ENCODE measurements at regions not wholly inside any gene's neighbourhood (a gene's known extent, or its start where the extent isn't known, plus 50 kb on each side); places are given as distances from the start of the nearest gene placed in this dataset.

DNA sequence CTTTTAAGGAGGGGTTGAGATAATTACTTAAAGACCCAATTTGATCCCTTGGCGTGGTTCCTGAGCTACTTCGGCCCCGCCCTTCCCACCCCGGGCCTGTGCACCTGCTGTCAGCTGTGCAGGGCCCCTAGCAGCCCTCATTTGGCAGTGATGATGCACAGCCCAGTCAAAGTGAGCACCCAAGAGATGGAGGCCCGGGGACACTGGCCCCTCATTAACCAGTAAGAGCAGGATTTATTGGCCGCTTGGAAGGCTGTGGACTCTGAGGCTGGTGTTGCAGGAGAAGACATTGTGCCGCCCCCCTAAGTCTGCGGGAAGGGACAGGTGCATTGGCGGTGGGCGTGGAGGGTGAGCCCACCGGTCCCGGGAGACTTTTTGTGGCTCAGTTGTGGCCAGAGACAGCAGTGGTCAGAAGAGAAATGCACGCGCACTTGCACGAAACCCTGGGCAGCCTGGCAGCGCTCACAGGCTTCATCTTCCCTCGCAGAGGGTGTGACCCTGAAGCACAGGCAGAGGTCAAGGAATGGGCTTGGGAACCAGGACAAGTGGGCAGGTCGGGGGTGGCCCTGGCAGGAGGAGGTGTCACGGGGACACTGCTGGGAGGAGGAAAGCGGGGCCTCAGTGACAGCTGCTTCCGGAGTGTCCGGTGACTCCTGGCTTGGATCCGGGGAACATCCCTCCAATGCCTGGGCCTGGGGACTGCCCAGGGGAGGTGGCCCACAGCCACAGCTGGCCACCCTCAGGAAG, 74.0 kb upstream of the RXRA start:
- TF ChIP-seq, protein P1, sequence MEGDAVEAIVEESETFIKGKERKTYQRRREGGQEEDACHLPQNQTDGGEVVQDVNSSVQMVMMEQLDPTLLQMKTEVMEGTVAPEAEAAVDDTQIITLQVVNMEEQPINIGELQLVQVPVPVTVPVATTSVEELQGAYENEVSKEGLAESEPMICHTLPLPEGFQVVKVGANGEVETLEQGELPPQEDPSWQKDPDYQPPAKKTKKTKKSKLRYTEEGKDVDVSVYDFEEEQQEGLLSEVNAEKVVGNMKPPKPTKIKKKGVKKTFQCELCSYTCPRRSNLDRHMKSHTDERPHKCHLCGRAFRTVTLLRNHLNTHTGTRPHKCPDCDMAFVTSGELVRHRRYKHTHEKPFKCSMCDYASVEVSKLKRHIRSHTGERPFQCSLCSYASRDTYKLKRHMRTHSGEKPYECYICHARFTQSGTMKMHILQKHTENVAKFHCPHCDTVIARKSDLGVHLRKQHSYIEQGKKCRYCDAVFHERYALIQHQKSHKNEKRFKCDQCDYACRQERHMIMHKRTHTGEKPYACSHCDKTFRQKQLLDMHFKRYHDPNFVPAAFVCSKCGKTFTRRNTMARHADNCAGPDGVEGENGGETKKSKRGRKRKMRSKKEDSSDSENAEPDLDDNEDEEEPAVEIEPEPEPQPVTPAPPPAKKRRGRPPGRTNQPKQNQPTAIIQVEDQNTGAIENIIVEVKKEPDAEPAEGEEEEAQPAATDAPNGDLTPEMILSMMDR (IDR thresholded peaks at IDR 0.05; ENCODE audit: low read depth, low read length) = no peak
- H3K4me3 ChIP-seq (ENCODE audit: low read depth, low read length) = no peak overlapping the region
- in situ Hi-C loops (cut with HindIII; ENCODE audit: low sequenced_read_pairs) = no loop called here

DNA sequence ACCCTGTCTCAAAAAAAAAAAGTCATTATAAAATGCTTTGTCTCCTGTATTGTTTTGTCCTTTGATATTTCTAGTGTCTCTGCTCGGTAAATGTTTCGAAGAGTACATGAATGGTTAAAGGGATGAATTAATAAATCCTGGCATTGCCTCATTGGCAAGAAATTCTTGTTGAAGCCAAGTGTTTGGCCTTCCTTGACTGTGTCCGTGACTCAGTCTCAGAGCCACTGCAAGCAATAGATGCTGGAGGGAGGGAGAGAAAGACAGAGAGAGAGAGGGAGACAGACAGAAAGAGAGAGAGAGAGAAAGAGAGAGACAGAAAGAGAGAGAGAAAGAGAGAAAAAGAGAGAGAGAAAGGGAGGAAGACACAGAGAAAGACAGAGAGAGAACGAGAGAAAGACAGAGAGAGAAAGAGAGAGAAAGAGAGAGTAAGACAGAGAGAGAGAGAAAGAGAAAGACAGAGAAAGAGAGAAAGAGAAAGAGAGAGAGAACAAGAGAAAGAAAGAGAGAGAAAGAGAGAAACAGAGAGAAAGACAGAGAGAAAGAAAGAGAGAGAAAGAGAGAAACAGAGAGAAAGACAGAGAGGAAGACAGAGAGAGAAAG, 72.5 kb upstream of the RXRA start:
- H3K4me3 ChIP-seq (ENCODE audit: low read depth, low read length) = no peak overlapping the region
- TF ChIP-seq, protein P1 (IDR thresholded peaks at IDR 0.05; ENCODE audit: low read depth, low read length) = no peak
- DNase-seq (ENCODE audit: low read depth, low spot score) = no peak
- in situ Hi-C loops (cut with HindIII; ENCODE audit: low sequenced_read_pairs) = no loop called here

More for the DNA sequence above, 74.0 kb upstream of the RXRA start:
- no peak for DNase-seq (ENCODE audit: low read depth, low spot score)

DNA sequence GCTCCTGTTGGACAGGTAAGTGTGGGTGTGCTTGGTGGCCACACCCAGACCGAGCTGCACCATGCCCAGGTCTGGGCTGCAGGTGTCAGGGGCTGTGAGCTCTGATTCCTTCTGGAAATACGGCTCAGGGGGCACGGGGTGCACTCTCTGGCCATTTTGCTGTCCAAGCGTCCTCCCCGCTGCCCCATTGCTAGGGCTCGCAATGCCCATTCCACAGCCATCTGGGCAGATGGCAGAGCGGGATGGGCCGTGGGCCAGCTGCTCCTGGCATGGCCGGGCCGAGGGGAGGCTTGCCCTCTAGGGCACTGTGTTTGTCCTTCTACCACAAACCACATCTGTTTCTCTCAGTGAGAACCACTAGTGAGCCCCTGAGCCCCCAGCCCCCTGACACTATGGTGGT, 67.9 kb upstream of the RXRA start:
- TF ChIP-seq, protein P1 (IDR thresholded peaks at IDR 0.05; ENCODE audit: low read depth, low read length) = no peak
- DNase-seq (ENCODE audit: low read depth, low spot score) = no peak
- H3K4me3 ChIP-seq (ENCODE audit: low read depth, low read length) = no peak overlapping the region
- in situ Hi-C loops (cut with HindIII; ENCODE audit: low sequenced_read_pairs) = no loop called here

DNA sequence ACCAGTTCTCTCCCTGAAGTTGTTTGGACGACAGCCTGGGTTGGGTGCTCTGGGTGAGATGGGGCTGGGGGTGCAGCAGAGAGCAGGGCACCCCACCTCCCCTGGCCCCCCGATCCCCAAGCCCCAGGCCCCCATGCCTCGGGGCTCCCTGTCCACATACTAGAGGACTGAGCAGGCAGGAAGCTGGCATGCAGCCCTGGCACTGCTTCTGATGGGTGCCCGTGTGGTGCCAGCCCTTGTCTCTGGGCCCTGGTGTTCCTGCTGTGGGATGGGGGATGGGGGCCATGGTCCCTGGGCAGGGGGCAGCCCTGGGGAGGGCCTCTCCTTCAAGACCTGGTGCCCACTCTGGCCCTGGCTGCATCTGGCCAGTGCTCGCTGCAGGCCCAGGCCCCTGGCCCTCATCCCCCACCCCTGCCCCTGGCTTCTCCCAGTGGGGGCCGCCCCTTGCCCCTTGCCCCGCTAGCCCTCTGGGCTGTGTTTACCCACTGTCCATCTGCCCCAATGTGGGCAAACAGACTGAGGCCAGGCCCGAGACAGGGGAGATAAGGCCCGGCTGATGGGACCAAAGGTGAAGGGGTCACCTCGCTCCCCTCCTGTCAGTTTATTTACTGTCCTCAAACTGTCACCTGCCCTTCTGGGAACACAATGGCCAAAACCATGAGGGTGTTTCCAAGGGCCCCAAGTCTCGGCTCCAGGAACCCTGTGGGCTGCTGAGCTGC, 67.3 kb upstream of the RXRA start:
- in situ Hi-C loops (cut with HindIII; ENCODE audit: low sequenced_read_pairs) = no loop called here
- TF ChIP-seq, protein P1 (IDR thresholded peaks at IDR 0.05; ENCODE audit: low read depth, low read length) = no peak
- no peak for DNase-seq (ENCODE audit: low read depth, low spot score)
- H3K4me3 ChIP-seq (ENCODE audit: low read depth, low read length) = no peak overlapping the region

DNA sequence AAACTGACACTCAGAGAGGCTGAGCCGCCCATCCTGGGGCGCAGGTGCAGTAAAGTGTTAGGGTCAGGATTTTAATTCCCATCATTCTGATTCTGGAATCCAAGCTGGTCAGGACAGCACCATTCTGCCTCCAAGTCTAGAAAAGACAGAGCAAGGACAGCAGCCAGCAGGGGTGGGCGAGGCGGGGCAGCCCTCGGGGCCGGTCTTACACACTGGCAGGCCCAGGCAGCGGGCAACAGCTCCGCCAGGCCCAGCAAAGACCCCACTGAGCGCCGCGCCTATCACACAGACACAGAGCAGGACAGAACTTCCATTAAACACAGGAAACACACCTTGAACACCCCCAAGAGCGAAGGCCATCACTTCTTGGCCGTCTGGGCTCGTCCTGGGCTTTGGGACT, 66.5 kb upstream of the RXRA start:
- DNase-seq (ENCODE audit: low read depth, low spot score) = no peak
- H3K4me3 ChIP-seq (ENCODE audit: low read depth, low read length) = no peak overlapping the region
- TF ChIP-seq, protein P1 (IDR thresholded peaks at IDR 0.05; ENCODE audit: low read depth, low read length) = no peak
- in situ Hi-C loops (cut with HindIII; ENCODE audit: low sequenced_read_pairs) = no loop called here

DNA sequence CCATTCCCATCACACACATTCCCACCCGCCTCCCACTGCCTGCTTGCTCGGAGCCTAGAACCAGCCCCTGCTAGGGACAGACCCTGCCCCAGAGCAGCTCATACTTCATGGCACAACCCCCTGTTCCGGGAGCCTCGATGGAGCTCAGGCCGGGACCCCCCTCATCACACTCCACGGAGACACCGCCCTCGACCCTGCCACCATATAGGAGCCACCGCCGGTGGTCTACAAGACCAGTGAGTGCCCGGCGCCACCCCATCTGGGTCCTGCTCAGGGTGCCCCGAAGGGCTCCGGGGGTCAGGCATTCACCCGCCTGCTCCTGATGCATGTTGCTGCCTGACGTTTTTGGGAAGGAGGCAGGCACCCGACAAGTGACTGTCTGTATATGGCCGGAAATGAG, 65.5 kb upstream of the RXRA start:
- H3K4me3 ChIP-seq (ENCODE audit: low read depth, low read length) = no peak overlapping the region
- DNase-seq (ENCODE audit: low read depth, low spot score) = no peak
- TF ChIP-seq, protein P1 (IDR thresholded peaks at IDR 0.05; ENCODE audit: low read depth, low read length) = no peak
- in situ Hi-C loops (cut with HindIII; ENCODE audit: low sequenced_read_pairs) = no loop called here
